ENCODE measurements at regions not wholly inside any gene's neighbourhood (a gene's known extent, or its start where the extent isn't known, plus 50 kb on each side); places are given as distances from the start of the nearest gene placed in this dataset.
"Not testable (repeated sequence)": the region's sequence is repeated elsewhere in the genome, so short reads cannot be mapped to it uniquely, and the experiment has no call there.

- TF ChIP-seq CTCF, POLR2A, POLR2AphosphoS5 (IDR thresholded peaks at IDR 0.05): not testable (repeated sequence)
These were observed 161.8 kb upstream of the OSBPL11 start for GRCh38 chr3:125757050-125757449.

Data from gastroesophageal sphincter (tissue), 3 donors.